NCI-H510A (cell line): ENCODE measurements at regions not wholly inside any gene's neighbourhood (a gene's known extent, or its start where the extent isn't known, plus 50 kb on each side); places are given as distances from the start of the nearest gene placed in this dataset.
A peak's percentile ranks its signal among the peaks of the same experiment; 100 is the strongest.
"Not testable (repeated sequence)": the region's sequence is repeated elsewhere in the genome, so short reads cannot be mapped to it uniquely, and the experiment has no call there.

ENCODE experiments used
- DNase-seq: peaks from one replicate; lab custom pipeline; 2025; lab: John Stamatoyannopoulos, UW

DNA sequence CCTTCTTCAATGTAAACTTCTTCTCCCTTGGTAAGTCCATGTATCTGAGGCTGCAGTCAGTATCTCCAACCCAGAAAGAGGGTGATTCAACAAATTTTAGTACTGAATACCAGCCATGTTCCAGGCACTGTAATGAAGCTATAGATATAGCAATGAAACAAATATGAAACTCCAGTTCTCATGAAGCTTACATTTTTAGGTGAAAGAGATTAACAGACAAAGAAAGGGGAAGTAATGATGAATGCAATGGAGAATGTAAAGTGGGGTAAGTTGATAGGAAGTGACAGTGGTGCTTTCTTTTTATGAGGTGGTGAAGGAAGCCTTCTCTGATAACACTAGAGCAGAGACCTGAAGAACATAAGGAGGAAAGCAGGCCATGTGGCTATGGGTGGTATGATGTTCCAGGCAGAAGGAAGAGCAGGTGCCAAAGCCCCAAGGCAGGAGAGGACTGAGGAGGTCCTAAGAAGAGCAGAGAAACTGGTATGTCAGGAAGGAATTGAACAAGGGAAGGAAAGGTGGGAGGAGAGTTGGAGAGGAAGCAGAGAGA, 143.6 kb downstream of the TFAP2B start:
- no peak for DNase-seq

GRCh38 chr6:50963952-50964351, 145.3 kb downstream of the TFAP2B start:
- DNase-seq, result no peak

- DNase-seq, result no peak
Observed at GRCh38 chr6:50965495-50965894, 146.8 kb downstream of the TFAP2B start.

DNA sequence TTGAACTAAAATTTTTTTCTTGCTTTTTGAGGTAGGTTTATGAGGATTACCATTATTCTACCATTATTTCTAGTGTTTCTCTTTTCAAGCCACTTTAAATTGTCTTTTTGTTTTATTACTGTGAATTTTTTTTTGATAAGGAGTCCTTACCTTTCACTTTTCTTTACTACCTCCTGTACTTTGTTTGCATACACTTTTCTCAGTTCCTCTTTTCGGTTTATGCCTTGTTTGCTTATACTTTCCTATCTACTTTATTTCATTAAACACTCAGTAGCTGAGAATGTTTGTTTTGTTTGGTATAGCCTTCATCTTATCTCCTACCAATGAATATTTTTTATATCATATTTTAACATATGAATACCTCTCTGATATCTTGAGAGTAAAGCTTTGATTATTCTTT, 147.9 kb downstream of the TFAP2B start:
- DNase-seq, result no peak

- DNase-seq, result no peak
Observed at GRCh38 chr6:50966986-50967385, 148.3 kb downstream of the TFAP2B start.

- DNase-seq, result not testable (repeated sequence)
Observed at GRCh38 chr6:50968246-50968645, 149.6 kb downstream of the TFAP2B start.

GRCh38 chr6:50970908-50971307, 152.2 kb downstream of the TFAP2B start:
- DNase-seq, result no peak

DNA sequence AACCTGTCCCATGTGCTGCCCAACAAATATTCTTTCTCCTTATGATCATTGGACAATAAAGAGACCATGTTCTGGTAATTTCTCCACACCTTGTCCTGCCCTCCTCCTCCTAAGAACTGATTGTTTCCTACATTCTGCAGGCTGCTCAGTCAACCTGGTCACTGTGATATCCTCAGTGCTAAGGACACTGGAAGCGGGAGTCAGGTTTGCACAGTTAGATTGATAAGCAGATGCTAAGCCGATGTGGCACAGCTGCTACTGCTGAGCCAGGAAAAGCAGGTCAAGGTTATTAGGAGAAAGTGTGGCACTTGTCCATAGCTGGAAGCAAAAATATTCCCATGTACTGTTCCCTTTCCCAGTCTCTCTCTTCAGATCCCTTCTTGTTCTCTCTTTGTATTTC, 154.8 kb downstream of the TFAP2B start:
- DNase-seq, result no peak

DNA sequence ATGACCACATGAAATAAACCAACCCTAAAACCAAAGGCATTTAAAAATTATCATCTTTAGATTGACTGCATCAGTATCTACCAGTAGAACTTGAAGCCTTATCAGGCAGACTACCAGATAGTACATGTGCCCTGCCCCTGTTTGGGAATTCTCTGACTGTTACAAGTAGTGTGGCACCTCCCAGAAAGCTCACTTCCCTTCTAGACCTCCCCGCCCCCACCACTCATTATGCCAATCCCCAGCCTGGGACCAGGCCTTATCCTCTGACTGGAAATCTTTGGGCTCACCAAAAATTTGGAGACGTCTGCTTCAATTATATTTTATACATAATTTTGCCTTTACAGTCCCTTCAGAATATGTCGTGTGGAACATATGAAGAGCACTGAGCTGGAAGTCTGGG, 155.6 kb downstream of the TFAP2B start:
- no peak for DNase-seq

- DNase-seq, result no peak
Observed at GRCh38 chr6:50975216-50975615, 156.5 kb downstream of the TFAP2B start.

- no peak for DNase-seq
Observed at GRCh38 chr6:50976907-50977306, 158.2 kb downstream of the TFAP2B start.

- DNase-seq, result no peak
Observed at GRCh38 chr6:50977796-50978195, 159.1 kb downstream of the TFAP2B start.

GRCh38 chr6:50978380-50979170, 159.9 kb downstream of the TFAP2B start:
- no peak for DNase-seq

GRCh38 chr6:50979171-50979525, 160.5 kb downstream of the TFAP2B start:
- no peak for DNase-seq

DNA sequence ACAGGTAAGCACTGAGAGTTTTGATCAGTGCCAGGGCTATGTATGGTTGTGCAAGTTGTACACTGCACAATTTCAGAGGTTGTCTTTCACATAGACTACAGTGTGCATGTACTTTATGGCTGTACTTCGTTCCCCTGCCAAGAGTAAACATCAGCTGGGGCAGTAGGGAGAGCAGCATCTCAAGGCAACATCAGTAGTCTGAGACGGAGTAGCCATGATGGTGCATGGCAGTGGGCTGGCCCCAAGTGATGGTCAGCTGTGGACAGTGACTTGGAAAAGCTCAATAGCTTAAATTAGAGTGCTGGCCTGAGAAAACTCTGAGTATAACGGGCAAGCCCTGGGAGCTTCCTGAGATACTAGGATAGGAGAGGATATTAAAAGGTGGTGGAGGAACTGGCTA, 165.5 kb downstream of the TFAP2B start:
- DNase-seq, result no peak

DNA sequence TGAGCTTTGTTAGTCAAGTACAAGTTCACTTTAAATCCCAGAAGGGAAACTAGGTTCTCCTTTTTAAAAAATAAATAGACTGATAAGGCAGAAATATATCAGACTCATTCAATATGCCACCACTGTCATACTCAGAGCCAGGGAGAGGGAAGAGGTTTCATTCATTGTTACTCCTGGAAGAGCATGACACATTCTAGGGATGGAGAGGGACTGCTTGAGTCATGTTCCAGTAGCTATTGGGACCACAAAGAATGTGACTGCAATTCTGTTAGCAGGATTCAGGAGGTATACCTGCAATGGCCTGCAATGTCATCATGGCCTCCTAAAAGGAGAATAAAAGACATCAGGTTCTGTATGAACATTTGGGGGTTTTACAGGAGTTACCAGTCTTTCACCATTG, 167.6 kb downstream of the TFAP2B start:
- DNase-seq, result no peak

DNA sequence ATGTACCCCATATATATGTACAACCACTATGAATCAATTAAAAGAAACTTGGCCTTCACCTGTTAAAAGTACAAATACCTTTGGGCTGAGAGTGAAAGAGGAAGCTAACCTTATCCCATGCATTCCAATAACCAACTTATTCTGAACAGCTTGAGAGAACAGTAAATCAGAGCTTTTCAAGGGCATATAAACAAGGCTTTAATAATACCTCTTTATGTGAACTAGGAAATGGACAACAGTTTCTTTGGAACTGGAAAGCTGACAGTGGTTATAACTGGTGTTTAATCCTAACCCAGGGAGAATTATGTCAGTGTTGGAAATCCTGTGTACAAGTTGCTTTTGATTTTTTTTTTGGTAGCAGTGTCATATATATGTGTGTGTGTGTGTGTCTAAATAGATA, 170.5 kb downstream of the TFAP2B start:
- no peak for DNase-seq

DNA sequence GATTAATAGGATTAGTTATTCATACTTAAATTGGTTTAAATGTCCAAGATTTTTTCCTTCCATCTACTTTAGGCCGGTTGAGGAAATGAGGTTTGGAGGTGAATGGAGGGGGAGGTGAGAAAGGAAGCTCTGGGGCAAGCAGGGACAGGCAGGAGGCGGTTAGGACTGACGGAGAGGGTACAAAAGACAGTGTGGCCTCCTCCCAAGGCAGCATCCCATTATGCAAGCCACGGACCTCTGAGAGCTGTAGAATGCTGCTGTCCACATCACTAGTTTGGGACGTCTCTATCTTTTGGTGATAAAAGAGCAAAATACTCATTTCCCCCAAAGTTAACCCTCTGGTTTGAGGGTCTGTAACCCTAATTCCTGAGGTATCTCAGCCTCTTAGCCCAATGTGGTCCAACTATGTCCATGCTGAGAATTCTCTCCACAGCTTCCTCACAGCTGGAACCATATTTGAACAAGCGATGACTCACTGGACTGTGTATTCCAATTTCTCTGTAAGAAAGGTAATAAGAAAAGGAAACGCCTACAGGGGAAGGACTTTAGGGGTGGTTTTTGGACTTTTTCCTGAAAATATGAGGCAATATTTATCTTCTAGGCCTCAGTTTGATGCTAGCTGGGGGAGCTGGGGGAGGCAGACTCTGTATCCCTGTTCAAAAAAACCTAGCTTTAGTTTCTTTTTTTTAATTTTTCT, 172.2 kb downstream of the TFAP2B start:
- DNase-seq, result no peak

DNA sequence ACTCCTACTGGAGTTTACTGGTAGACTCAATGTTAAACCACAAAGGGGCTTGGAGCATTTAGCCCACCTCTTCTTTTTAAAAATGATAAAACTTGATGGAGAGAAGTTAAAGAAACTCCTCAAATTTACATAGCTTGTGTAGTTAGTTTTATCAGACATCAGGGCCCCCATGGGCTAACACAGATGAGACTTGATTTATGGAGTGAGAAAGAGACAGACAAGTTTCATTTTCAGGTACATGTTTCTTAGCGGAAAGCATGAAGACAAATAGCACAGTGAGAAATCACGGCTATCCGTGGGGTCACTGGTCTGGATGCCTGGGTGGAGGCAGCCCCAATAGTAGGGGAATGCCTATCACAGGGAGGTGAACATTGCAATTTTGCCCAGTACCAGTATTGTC, 173.6 kb downstream of the TFAP2B start:
- no peak for DNase-seq

GRCh38 chr6:50992704-50993625, 174.3 kb downstream of the TFAP2B start:
- DNase-seq, result no peak

DNA sequence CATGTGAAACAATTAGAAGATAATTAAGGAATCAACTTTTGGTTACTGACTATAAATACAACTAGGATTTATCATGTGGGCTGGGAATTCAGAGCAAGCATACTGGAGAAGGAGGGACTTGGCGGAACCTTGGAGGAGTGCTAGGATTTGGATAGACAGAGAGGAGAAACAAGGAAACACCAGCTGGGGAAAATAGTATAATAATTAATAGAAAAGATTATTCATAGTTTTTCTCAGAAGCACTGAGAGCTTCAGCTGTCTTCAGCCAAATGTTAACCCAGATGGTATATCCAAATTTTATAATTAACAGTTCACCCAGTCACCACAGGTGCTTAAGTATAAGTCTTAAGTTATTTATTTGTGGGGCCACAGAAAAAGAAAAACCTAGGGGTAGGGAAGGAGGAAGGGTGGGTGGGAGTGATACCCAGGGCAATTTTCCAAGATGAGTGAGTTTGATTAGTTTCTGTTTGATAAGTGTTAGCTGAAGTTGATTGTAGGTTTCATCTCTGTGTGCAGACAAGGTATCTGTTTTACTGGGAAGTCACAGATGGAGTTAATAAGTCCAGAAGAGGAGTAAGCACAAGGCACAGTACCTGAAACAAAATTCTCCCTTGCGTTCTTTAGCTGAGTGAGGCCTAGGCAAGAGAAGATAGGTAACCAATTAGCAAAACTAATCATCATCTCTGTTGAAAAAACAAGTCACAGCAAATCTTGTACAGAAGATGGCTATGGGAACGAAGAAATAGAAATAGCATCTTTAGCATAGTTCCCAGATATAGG, 175.5 kb downstream of the TFAP2B start:
- no peak for DNase-seq

GRCh38 chr6:50995036-50995435, 176.4 kb downstream of the TFAP2B start:
- DNase-seq, result peak; percentile 43
